T-helper 1 cell treated with Interleukin-12 subunit alpha and Interleukin-12 subunit beta and Interleukin-4 antibody, amounts not matched to agents 30 ng/mL and 1 ng/mL, for 36 hours (primary cell): ENCODE measurements at regions not wholly inside any gene's neighbourhood (a gene's known extent, or its start where the extent isn't known, plus 50 kb on each side); places are given as distances from the start of the nearest gene placed in this dataset.
"Not testable (repeated sequence)": the region's sequence is repeated elsewhere in the genome, so short reads cannot be mapped to it uniquely, and the experiment has no call there.

ENCODE experiments used
- intact Hi-C: fragments of 100-400 bp; cut with micrococcal nuclease; formaldehyde crosslinking; loops from one replicate; pipeline ENCODE4 v1.15.1; 2024

DNA sequence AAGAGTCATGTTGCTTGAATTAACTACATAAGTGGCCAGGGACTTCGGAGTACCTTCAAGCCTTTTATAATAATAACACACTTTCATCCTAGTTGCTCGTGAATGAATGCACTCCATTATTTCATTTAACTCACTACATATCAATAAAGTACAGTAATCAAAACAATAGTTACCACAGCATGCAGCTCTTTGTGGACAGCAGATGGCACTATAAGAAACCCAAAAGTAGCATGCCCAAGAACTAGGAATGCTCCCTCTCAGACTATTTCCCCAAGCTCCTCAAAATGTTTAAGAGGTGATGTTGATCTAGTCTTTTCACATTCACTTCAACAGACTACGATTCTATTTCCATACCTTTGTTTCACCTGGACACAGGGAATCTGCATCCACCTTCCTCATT, 500.8 kb upstream of the DIAPH2 start:
- intact Hi-C loops = no loop called here

DNA sequence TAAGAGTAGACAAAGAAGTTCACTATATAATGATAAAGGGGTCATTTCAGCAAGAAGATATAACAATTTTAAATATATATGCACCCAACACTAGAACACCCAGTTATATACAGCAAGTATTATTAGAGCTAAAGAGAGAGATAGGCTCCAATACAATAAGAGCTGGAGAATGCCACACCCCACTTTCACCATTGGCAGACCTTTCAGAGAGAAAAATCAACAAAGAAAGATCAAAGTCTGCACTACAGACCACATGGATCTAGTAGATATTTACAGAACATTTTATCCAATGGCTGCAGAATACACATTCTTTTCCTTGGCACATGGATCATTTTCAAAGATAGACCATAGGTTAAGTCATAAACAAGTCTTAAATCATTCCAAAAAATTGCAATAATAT, 479.7 kb upstream of the DIAPH2 start:
- intact Hi-C loops = no loop called here

- intact Hi-C loops = no loop called here
Observed at GRCh38 chrX:96211953-96212352, 472.7 kb upstream of the DIAPH2 start.

- intact Hi-C loops = not testable (repeated sequence)
Observed at GRCh38 chrX:96214681-96215080, 470.0 kb upstream of the DIAPH2 start.

DNA sequence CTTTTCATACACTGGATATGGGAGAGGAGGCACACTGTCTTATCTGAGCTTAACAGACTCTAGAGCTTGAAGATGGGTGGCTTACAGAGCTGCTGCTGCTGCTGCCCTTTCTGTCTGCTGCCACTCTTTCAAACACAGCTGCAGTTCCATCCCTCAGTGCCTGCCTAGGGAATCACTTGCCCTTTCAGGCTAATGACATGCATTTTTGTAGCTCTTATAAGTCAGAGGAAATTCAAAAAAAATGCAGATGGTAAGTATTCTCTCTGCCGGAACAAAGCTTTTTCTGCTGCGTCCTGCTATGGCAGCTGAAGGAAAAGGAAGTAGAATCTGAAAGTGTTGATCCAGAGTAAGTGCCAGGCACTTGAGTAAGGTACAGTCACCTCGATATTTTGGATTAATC, 460.4 kb upstream of the DIAPH2 start:
- intact Hi-C loops = no loop called here

- intact Hi-C loops = no loop called here
Observed at GRCh38 chrX:96244955-96245354, 439.7 kb upstream of the DIAPH2 start.

DNA sequence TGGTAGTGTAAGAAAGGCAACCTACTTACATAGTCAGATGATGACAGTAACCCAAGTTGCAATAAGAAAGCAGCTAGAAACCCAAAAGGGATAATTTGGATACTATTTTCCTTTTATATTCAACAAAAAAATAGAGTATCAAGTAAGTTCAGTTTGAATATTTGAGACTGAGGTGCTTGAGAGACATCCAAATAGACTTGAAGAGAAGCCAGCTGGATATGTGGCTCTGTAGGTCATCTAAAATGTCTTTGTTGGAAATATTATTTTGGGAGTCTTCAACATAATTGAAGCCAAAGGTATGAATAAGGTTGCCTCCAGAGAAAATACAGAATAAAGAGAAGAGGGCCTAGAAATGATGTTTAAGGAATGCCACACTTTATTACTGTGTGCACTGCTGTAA, 438.2 kb upstream of the DIAPH2 start:
- intact Hi-C loops = no loop called here
